ENCODE measurements at regions not wholly inside any gene's neighbourhood (a gene's known extent, or its start where the extent isn't known, plus 50 kb on each side); places are given as distances from the start of the nearest gene placed in this dataset.

DNA sequence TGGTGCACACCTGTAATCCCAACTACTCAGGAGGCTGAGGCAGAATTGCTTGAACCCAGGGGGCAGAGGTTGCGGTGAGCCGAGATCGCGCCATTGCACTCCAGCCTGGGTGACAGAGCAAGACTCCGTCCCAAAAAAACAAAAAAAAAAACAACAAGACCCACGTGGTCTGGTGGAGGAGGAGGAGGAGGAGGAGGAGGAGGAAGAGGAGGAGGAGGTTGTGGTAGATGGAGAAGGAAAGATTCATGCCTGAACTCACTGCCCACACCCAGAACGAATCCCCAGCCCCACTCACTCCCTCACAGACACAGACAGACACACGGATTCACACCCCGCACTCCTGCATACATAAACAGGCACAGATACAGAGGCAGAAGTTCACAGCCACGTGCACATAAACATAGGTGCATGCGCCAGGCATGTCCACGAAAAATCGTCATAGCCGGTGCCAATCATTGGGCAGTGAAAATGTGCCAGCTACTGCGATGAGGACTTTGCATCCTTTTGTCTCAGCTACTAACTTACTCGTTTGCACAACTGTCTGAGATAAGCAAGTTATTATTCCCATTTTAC lies 138.5 kb downstream of the WSCD1 start:
- no peak for DNase-seq

DNA sequence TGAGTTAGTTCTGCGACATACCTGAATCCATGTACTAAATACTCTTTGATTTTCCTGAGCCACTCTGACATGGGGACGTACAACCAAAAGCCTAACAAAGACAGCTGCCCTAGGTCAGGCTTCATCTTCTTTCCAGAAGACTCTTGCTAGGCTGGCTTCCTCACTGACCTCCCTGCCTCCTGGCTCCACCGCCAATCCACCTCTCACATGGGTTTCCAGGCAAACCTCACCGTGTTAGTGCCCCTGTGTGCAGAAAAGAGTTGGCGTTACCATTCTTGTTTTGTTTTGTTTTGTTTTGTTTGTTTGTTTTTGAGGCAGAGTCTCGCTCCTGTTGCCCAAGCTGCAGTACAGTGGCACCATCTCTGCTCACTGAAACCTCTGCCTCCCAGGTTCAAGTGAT lies 135.3 kb downstream of the WSCD1 start:
- DNase-seq, result no peak

DNA sequence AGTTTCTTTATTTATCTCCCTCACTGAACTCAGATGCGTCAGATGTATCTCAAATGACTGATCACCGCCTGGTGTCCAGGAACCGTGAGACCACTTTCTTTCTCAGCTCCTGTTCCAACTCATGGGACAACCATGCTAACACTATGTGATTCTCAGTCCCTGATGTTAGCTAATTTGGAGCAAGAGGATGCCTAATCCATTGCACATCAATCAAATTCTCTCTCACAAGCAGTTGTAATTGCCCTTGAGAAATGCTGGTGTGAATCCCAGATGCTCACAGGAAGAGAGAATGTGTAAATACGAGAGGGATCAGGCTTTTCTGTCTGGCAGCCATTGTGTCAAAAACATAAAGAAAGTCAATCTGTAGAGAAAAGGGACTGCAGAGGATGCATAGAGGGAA lies 134.9 kb downstream of the WSCD1 start:
- no peak for DNase-seq

- DNase-seq, result no peak
Observed at GRCh38 chr17:6204203-6204722, 134.1 kb downstream of the WSCD1 start.

GRCh38 chr17:6196355-6196754 lies 126.2 kb downstream of the WSCD1 start:
- no peak for DNase-seq

DNA sequence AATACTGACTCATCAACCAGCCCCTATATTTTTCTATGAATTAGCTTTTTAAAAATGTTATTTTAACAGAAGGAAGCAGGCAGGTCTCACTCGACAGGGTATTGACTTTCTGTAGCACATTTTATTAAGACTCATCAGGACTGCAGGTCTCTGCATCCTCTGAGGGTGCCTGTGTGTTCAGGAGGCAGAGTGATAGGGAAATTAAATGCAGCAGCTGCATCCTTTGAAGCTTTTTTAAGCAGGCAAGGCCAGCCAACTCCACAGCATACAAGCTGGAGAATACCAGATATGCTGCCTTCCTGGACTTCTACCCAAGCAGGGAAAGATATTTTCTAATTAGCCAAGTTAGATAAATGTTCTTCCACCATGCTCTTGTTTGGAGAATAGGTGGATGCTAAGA lies 124.9 kb downstream of the WSCD1 start:
- DNase-seq, result no peak

DNA sequence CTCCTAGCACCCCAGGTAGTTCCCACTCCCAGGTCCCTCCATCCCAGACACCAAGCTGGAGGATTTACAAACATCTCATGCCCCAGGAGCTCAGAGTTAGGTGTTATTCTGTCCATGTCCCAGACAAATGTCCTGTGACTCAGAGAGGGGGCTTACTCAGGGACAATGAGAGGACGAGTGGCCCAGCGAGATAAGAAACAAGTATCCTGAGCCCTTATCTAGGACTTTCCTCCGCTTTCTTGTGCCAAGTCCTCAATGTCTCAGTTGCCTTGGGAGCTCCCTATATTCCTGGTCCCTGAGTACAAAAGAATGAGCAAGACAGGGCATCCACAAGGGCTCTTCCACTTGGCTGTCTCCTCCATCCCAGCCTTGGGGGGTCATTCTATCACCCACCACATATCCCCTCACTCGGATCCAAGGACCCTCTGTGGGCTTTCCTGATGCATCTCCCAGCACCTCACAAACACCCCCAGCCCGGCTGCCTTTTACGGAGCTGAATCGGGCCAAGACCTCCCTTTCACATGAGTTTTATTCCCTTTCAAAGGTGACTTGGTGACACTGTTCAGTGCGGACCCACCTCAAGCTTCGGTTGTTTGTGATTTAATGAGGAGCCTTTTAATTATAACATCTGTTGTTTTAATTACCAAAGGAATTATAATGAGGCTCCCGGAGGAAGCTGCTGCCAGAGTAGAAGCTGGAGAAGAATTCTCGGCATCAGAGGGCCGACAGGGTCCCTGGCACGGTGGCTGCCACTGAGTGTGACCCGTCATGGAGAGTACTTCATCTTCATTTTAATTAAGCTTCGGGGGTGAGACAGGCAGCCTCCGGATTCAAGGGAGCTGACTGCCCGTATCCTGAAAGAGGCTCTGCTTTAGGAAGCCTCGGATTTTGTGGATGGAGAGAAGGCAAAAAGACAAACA lies 121.5 kb downstream of the WSCD1 start:
- no peak for DNase-seq

DNA sequence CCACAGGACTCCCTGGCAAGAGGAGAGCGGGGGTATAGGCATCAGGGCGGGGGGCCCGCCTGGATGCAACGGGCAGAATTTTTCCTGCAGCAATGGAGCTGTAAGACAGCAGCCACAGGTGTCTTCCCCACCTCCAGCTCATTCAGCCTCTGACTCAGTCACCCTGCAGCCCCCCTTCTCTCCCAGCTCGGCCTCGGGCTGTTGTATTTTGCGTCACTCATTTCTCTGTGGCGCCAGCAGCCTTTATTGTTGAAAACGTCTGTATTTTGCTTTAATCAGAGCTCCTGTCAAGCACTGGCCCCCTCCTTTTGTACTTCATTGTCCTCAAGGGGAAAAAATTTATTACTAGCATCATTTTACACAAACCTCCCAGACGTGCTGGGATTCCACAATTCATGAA lies 117.7 kb downstream of the WSCD1 start:
- no peak for DNase-seq

- DNase-seq, result no peak
Observed at GRCh38 chr17:6186998-6187397, 116.8 kb downstream of the WSCD1 start.

- no peak for DNase-seq
Observed at GRCh38 chr17:6184508-6184907, 114.3 kb downstream of the WSCD1 start.

- DNase-seq, result no peak
Observed at GRCh38 chr17:6179017-6179416, 108.8 kb downstream of the WSCD1 start.

DNA sequence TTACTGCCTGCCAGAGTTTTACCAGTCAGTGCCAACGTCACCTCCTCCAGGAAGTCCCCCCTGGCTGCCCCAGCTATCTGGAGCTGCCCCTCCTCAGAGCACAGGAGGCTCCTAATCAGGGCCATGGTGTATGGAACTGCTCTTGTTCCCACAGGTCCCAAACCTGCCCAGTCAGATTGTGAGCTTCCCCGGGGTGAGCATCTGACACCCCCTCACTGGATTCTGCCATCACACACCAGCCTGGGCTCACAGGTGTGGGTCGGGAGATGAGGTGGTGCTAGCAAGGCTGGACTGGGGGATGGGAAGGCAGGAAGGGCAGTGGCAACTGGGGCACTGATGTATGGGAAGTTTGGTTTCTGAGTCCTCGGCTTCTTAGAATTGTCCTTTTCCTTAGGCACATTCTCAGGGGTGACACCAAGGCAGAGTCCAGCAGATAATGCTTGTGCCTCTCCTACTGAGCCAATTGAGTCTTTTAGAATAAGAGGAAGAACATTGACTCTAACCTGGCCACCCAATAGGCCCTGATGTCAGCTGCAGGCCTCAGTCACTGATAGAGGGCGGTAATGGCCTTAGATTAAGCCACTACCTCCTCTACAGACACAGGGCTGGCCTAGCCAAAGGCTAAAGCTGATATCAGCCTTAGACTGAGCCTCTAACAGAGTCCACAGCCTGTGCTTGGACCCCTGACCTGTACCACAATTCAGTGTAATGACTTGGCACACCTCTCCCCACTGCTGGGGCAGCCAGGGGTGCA lies 107.9 kb downstream of the WSCD1 start:
- DNase-seq, result no peak
